DOHH2 (cell line): ENCODE measurements at regions not wholly inside any gene's neighbourhood (a gene's known extent, or its start where the extent isn't known, plus 50 kb on each side); places are given as distances from the start of the nearest gene placed in this dataset.

Experiments
- H3F3A ChIP-seq: fragments of 200-600 bp; sonication (generic), shearing (Covaris generic); 2 replicates; pipeline ENCODE4 v1.6.0; 2016; ENCODE audit warnings: antibody characterized with exemption, mild to moderate bottlenecking; ENCODE audit not compliant: control insufficient read depth, insufficient read depth
- H3K27ac ChIP-seq: fragments of 200-600 bp; sonication (generic); 2 replicates; pipeline ENCODE4 v1.5.1; 2014; ENCODE audit warnings: low read depth, mild to moderate bottlenecking, low read length, moderate library complexity
- H3K27me3 ChIP-seq: fragments of 200-600 bp; sonication (generic); 2 replicates; pipeline ENCODE4 v1.6.1; 2014; ENCODE audit warnings: mild to moderate bottlenecking, low read length, mixed read lengths; ENCODE audit not compliant: control insufficient read depth
- H3K36me3 ChIP-seq: fragments of 200-600 bp; sonication (generic); 2 replicates; pipeline ENCODE4 v1.6.1; 2014; ENCODE audit warnings: mild to moderate bottlenecking, low read length, moderate library complexity, mixed read lengths; ENCODE audit not compliant: control insufficient read depth
- H3K4me1 ChIP-seq: fragments of 200-600 bp; sonication (generic); 2 replicates; pipeline ENCODE4 v1.6.1; 2014; ENCODE audit warnings: mild to moderate bottlenecking, low read length, mixed read lengths; ENCODE audit not compliant: control insufficient read depth
- H3K4me2 ChIP-seq: fragments of 200-600 bp; sonication (generic); 2 replicates; pipeline ENCODE4 v1.6.0; 2014; ENCODE audit warnings: mild to moderate bottlenecking, low read length, moderate library complexity
- H3K4me3 ChIP-seq: fragments of 200-600 bp; sonication (generic); 2 replicates; pipeline ENCODE4 v1.5.1; 2014; ENCODE audit warnings: mild to moderate bottlenecking, low read length, mixed read lengths
- H3K79me2 ChIP-seq: fragments of 200-600 bp; sonication (generic); 2 replicates; pipeline ENCODE4 v1.6.1; 2014; ENCODE audit warnings: mild to moderate bottlenecking, low read length, mixed read lengths; ENCODE audit not compliant: control insufficient read depth
- H3K9me2 ChIP-seq: fragments of 200-600 bp; sonication (generic); replicated peaks from 2 replicates; pipeline ENCODE4 v1.6.1; 2014; ENCODE audit warnings: mild to moderate bottlenecking, low read length, mixed read lengths; ENCODE audit not compliant: control insufficient read depth
- H3K9me3 ChIP-seq: fragments of 200-600 bp; sonication (generic); 2 replicates; pipeline ENCODE4 v1.6.1; 2014; ENCODE audit warnings: antibody characterized with exemption, low read length, mixed read lengths; ENCODE audit not compliant: control insufficient read depth, insufficient read depth
- H4K20me1 ChIP-seq: fragments of 200-600 bp; sonication (generic); 2 replicates; pipeline ENCODE4 v1.6.0; 2014; ENCODE audit warnings: low read depth, mild to moderate bottlenecking, antibody characterized with exemption, low read length, moderate library complexity; ENCODE audit not compliant: control insufficient read depth, insufficient read depth
- CTCF ChIP-seq: fragments of 200-600 bp; sonication (generic); IDR thresholded peaks from one replicate; pipeline ENCODE4 v1.5.1; 2014; ENCODE audit warnings: antibody characterized with exemption, mild to moderate bottlenecking, low read depth, low read length; ENCODE audit not compliant: poor library complexity, severe bottlenecking
- EZH2phosphoT487 ChIP-seq: fragments of 200-600 bp; sonication (generic); IDR thresholded peaks from 2 replicates; pipeline ENCODE4 v1.6.1; 2017; ENCODE audit warnings: borderline replicate concordance, mild to moderate bottlenecking, antibody characterized with exemption, low read length, moderate library complexity, mixed read lengths

GRCh38 chrX:117768861-117769604, 347.6 kb downstream of the KLHL13 start:
- Histone ChIP-seq H3K4me1 (no peaks in the 10 kb centered on the region), H3K27ac (no peak overlapping the region), H3K79me2 (no peaks in the 10 kb centered on the region), H4K20me1 (no peaks in the 10 kb centered on the region), H3K4me3 (no peak overlapping the region), H3K9me3 (no peaks in the 10 kb centered on the region), H3F3A (no peaks in the 10 kb centered on the region), H3K9me2 (no peaks in the 10 kb centered on the region), H3K36me3 (no peaks in the 10 kb centered on the region), H3K4me2 (no peak overlapping the region), H3K27me3 (no peaks in the 10 kb centered on the region)
- no peak for TF ChIP-seq CTCF
- no peak for TF ChIP-seq EZH2phosphoT487

- Histone ChIP-seq H3F3A (no peaks in the 10 kb centered on the region), H3K79me2 (no peaks in the 10 kb centered on the region), H3K36me3 (no peaks in the 10 kb centered on the region), H3K4me2 (no peak overlapping the region), H3K27ac (no peak overlapping the region), H3K4me1 (no peaks in the 10 kb centered on the region), H3K9me2 (no peaks in the 10 kb centered on the region), H4K20me1 (no peaks in the 10 kb centered on the region), H3K9me3 (no peaks in the 10 kb centered on the region), H3K27me3 (no peaks in the 10 kb centered on the region), H3K4me3 (no peak overlapping the region)
- TF ChIP-seq EZH2phosphoT487 (no peak), CTCF (no peak)
Measured at GRCh38 chrX:117765211-117765610, 351.4 kb downstream of the KLHL13 start.

GRCh38 chrX:117752745-117753144, 363.9 kb downstream of the KLHL13 start:
- TF ChIP-seq CTCF = no peak
- no peak for TF ChIP-seq EZH2phosphoT487
- Histone ChIP-seq H3K36me3 (no peaks in the 10 kb centered on the region), H3K4me3 (no peak overlapping the region), H3F3A (no peaks in the 10 kb centered on the region), H3K9me2 (no peaks in the 10 kb centered on the region), H3K79me2 (no peaks in the 10 kb centered on the region), H3K9me3 (no peaks in the 10 kb centered on the region), H3K4me1 (no peaks in the 10 kb centered on the region), H3K27me3 (no peaks in the 10 kb centered on the region), H3K4me2 (no peak overlapping the region), H3K27ac (no peak overlapping the region), H4K20me1 (no peaks in the 10 kb centered on the region)
